HG02870 (cell line): ENCODE measurements at regions not wholly inside any gene's neighbourhood (a gene's known extent, or its start where the extent isn't known, plus 50 kb on each side); places are given as distances from the start of the nearest gene placed in this dataset.

Source experiments
- ATAC-seq: cut with Tn5 transposase; IDR thresholded peaks from one replicate; pipeline ENCODE4 v1.9.1; 2021; ENCODE audit warnings: mild to moderate bottlenecking, moderate library complexity; ENCODE audit not compliant: unreplicated experiment

- no peak for ATAC-seq
Measured at GRCh38 chr6:165831812-165832510, 168.9 kb upstream of the PDE10A start.

- no peak for ATAC-seq
Measured at GRCh38 chr6:165830761-165831160, 167.7 kb upstream of the PDE10A start.

- no peak for ATAC-seq
Measured at GRCh38 chr6:165829376-165829775, 166.3 kb upstream of the PDE10A start.

GRCh38 chr6:165827190-165827518 lies 164.1 kb upstream of the PDE10A start:
- ATAC-seq: no peak

- no peak for ATAC-seq
Measured at GRCh38 chr6:165826487-165827189, 163.6 kb upstream of the PDE10A start.

GRCh38 chr6:165825256-165825815 lies 162.3 kb upstream of the PDE10A start:
- ATAC-seq: no peak

- no peak for ATAC-seq
Measured at GRCh38 chr6:165823609-165824326, 160.7 kb upstream of the PDE10A start.

GRCh38 chr6:165822501-165822900 lies 159.5 kb upstream of the PDE10A start:
- no peak for ATAC-seq

- no peak for ATAC-seq
Measured at GRCh38 chr6:165821754-165822153, 158.7 kb upstream of the PDE10A start.

GRCh38 chr6:165820934-165821333 lies 157.9 kb upstream of the PDE10A start:
- no peak for ATAC-seq

GRCh38 chr6:165820407-165820806 lies 157.4 kb upstream of the PDE10A start:
- no peak for ATAC-seq

GRCh38 chr6:165819394-165819793 lies 156.4 kb upstream of the PDE10A start:
- no peak for ATAC-seq

GRCh38 chr6:165818200-165818599 lies 155.2 kb upstream of the PDE10A start:
- no peak for ATAC-seq

- no peak for ATAC-seq
Measured at GRCh38 chr6:165817771-165818170, 154.7 kb upstream of the PDE10A start.

- ATAC-seq: no peak
Measured at GRCh38 chr6:165817148-165817547, 154.1 kb upstream of the PDE10A start.

- no peak for ATAC-seq
Measured at GRCh38 chr6:165814679-165815078, 151.6 kb upstream of the PDE10A start.

- no peak for ATAC-seq
Measured at GRCh38 chr6:165811512-165811911, 148.5 kb upstream of the PDE10A start.

GRCh38 chr6:165808021-165808420 lies 145.0 kb upstream of the PDE10A start:
- ATAC-seq: no peak

- no peak for ATAC-seq
Measured at GRCh38 chr6:165807249-165807960, 144.4 kb upstream of the PDE10A start.

- ATAC-seq: no peak
Measured at GRCh38 chr6:165806126-165806810, 143.2 kb upstream of the PDE10A start.

- no peak for ATAC-seq
Measured at GRCh38 chr6:165805636-165806035, 142.6 kb upstream of the PDE10A start.
